ENCODE measurements at regions not wholly inside any gene's neighbourhood (a gene's known extent, or its start where the extent isn't known, plus 50 kb on each side); places are given as distances from the start of the nearest gene placed in this dataset.

GRCh38 chr4:174122705-174123104, 160.8 kb downstream of the FBXO8 start:
- WGBS, 2 experiments (ENCODE audit: extremely low coverage in 1 of 2, insufficient coverage in 1 of 2, insufficient read length in 1 of 2, insufficient replicate concordance in 2 of 2, low coverage in 1 of 2, low lambda C conversion rate in 2 of 2, missing lambda C conversion rate in 1 of 2) = 86% methylated on average over 1 of the region's 1 CpG; no CpG with 5 or more reads in 1 of the 2 experiments

More at GRCh38 chr4:174122705-174123104, 160.8 kb downstream of the FBXO8 start:
- Histone ChIP-seq H3K27me3 (replicated peaks in 1 of 4; ENCODE audit: control insufficient read depth in 3 of 4, extremely low read depth in 1 of 4, insufficient read depth in 3 of 4, low read length in 3 of 4) (no peaks in the 10 kb centered on the region), H2AFZ (ENCODE audit: low read length) (no peak overlapping the region), H3K36me3 (ENCODE audit: control insufficient read depth in 2 of 4, insufficient read depth in 4 of 4, low read length in 3 of 4) (no peaks in the 10 kb centered on the region), H3K79me1 (ENCODE audit: low read depth, low read length) (no peaks in the 10 kb centered on the region), H3K23me2 (ENCODE audit: low read depth, low read length) (no peaks in the 10 kb centered on the region; the same call in 1 of the 2 replicates), H3K18ac (ENCODE audit: extremely low read depth, low read length) (no peak overlapping the region), H3K9me3 (ENCODE audit: insufficient read depth in 2 of 2, low read depth in 1 of 2, low read length in 1 of 2) (no peaks in the 10 kb centered on the region), H2BK20ac (ENCODE audit: low read length) (no peak overlapping the region), H2AK5ac (ENCODE audit: low read depth, low read length) (no peak overlapping the region), H4K5ac (ENCODE audit: insufficient read length, low read depth, low read length) (no peak overlapping the region), H4K91ac (replicated peaks; ENCODE audit: insufficient read length, low read length) (no peak overlapping the region), H3K79me2 (ENCODE audit: control insufficient read depth in 1 of 2, insufficient read depth in 2 of 2, low read length in 2 of 2) (no peaks in the 10 kb centered on the region), H2BK5ac (ENCODE audit: low read depth, low read length) (no peak overlapping the region), H2BK120ac (replicated peaks; ENCODE audit: low read depth, low read length) (no peak overlapping the region), H3K27ac (ENCODE audit: low read depth, low read length) (no peak overlapping the region), H3K23ac (ENCODE audit: insufficient read length) (no peak overlapping the region), H3K14ac (ENCODE audit: insufficient read length) (no peak overlapping the region), H3K4me2 (ENCODE audit: insufficient read depth in 1 of 2, low read depth in 2 of 2, low read length in 2 of 2) (no peak overlapping the region), H2BK15ac (ENCODE audit: low read length) (no peak overlapping the region), H3K9ac (replicated peaks in 1 of 4; ENCODE audit: extremely low read depth in 1 of 4, low read depth in 3 of 4, low read length in 3 of 4) (no peak overlapping the region), H4K20me1 (replicated peaks in 1 of 2; ENCODE audit: control insufficient read depth in 1 of 2, insufficient read depth in 2 of 2, low read length in 2 of 2) (no peaks in the 10 kb centered on the region), H3K4me1 (replicated peaks in 1 of 4; ENCODE audit: control insufficient read depth in 3 of 4, insufficient read depth in 4 of 4, low read length in 3 of 4) (no peaks in the 10 kb centered on the region), H3K4me3 (ENCODE audit: extremely low read depth in 1 of 4, insufficient read depth in 2 of 4, low read depth in 3 of 4, low read length in 4 of 4) (no peak overlapping the region), H2BK12ac (ENCODE audit: low read depth, low read length) (no peak overlapping the region), H3K4ac (replicated peaks; ENCODE audit: insufficient read length, low read depth, low read length) (no peak overlapping the region), H3K56ac (replicated peaks; ENCODE audit: insufficient read length, low read depth, low read length) (no peak overlapping the region), H4K8ac (ENCODE audit: extremely low read depth, insufficient read depth, low read length) (no peak overlapping the region)
- no peak for DNase-seq (ENCODE audit: low read depth in 1 of 2, low spot score in 2 of 2)
- TF ChIP-seq GTF2F1 (IDR thresholded peaks at IDR 0.05; ENCODE audit: borderline replicate concordance, low read depth, low read length) = no peak
- POLR2A ChIA-PET (ENCODE audit: partially characterized antibody) = no interaction called here
- no peak for FAIRE-seq
- CTCF ChIA-PET (ENCODE audit: partially characterized antibody) = interaction anchor here (0.8 to 1.1 kb wide), 2 partner anchors 9 to 617 kb away, joined by 3 read pairs; no protein-coding TSS in a partner anchor
